Activated T-cell treated with anti-CD3 and anti-CD28 coated beads for 48 hours (primary cell): ENCODE measurements at regions not wholly inside any gene's neighbourhood (a gene's known extent, or its start where the extent isn't known, plus 50 kb on each side); places are given as distances from the start of the nearest gene placed in this dataset.
"Not testable (repeated sequence)": the region's sequence is repeated elsewhere in the genome, so short reads cannot be mapped to it uniquely, and the experiment has no call there.

Source experiments
- DNase-seq: peaks from one replicate; pipeline ENCODE4 v3.0.0-alpha.2; 2020; ENCODE audit warnings: low read depth

DNA sequence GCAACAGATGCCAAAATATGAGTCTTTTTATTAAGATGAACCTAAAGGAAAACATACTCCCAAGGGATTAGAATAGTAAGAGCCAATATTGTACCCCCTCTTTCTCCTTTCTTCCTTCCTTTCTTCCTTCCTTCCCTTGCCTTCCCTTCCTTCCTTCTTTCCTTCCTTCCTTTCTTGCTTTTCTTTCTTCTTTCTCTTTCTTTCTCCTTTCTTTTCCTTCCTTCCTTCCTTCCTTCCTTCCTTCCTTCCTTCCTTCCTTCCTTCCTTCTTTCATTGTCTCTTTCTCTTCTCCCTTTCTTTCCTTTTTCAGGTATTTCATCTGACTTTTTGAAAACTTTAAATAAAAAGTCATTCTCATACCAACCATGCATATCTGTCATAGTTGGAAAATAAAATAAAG is 892.5 kb downstream of the LRFN5 start:
- no peak for DNase-seq

DNA sequence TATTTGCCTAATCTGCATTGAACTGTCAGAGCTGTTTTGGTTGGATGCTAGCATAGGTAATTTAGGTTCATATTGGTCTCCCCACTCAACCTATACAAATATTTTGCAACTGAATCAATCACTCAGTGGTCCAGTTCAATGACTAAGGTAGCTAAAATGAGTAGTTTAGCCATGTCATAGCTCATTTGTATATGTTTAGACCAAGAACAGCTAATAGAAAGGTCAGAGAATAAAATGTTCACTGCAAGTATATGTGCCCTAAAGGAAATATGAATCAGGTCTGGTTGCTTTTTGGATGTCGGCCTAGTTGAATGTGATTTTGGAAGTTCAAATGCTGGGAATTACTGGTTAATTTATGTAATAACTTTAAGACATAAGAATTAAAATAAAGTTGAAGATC is 883.9 kb downstream of the LRFN5 start:
- no peak for DNase-seq

DNA sequence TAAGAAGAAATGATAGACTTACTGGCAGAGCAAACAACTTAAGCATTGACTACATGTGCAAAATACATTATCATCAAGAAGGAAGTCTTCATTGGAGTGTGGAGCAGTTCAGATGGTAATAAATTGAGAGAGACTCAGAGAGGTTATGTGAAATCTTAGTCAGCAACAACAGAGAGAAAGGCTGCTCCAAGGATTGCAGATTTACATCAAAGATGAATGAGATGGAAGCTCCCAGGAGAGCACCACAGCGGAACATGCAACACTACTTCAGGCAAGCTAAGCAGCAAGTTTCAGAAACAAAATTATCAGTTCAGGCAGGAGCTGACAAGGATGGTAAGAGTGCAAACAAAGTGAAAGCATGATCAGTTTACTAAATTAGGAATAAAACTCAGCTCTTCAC is 882.3 kb downstream of the LRFN5 start:
- DNase-seq = no peak

DNA sequence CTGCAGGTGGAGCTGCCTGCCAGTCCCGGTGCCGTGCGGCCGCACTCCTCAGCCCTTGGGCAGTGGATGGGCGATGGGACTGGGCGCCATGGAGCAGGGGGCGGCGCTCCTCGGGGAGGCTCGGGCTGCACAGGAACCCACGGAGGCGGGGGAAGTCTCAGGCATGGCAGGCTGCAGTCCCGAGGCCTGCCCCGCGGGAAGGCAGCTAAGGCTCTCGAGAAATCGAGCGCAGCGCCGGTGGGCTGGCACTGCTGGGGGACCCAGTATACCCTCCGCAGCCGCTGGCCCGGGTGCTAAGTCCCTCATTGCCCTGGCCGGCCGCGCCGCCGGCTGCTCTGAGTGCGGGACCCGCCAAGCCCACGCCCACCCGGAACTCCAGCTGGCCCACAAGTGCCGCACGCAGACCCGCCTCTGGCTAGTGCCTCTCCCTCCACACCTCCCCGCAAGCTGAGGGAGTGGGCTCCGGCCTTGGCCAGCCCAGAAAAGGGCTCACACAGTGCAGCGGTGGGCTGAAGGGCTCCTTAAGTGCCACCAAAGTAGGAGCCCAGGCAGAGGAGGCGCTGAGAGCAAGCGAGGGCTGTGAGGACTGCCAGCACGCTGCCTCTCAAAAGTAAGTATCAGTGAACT is 875.8 kb downstream of the LRFN5 start:
- not testable (repeated sequence) for DNase-seq

DNA sequence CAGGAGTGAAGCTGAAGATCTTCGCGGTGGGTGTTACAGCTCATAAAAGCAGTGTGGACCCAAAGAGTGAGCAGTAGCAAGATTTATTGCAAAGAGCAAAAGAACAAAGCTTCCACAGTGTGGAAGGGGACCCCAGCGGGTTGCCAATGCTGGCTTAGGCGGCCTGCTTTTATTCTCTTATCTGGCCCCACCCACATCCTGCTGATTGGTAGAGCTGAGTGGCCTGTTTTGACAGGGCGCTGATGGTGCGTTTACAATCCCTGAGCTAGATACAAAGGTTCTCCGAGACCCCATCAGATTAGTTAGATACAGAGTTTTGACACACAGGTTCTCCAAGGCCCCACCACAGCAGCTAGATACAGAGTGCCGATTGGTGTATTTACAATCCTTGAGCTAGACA is 875.0 kb downstream of the LRFN5 start:
- not testable (repeated sequence) for DNase-seq

DNA sequence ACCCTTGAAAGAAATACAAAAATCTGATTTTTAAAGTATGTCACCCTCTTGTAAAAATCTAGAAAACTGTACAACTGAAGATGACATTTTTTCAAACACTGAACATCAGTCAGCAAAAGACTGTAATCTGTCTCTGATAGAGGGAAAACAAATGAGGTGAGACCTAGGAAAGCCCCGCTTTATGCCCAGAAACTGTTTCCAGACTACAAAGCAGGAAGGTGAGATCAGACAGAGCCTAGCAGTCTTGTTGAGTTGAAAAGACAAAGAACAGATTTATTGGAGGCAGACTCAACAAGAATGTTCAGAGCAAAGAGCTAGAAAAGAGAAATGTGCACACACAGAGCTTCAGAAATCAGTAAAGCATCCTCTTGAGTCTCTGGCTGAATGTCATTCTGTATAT is 873.6 kb downstream of the LRFN5 start:
- no peak for DNase-seq

DNA sequence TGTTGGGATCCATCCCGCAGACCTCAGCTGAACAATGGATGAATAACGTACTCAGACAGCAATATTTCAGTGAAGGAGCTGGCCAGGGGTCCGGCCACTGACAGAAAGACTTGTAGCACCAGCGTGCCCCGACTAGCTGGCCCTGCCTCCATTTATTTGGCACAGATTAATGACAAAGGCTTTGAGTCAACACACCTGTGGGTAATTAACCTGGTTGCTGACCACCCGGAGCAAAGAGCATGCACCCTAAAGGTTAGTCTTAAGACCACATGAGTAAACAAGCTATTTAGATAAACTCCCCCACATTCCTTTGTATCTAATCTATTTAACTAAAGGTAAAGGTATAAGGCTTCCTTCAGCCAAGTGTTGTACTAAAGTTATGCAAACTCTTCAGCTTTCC is 868.6 kb downstream of the LRFN5 start:
- no peak for DNase-seq

DNA sequence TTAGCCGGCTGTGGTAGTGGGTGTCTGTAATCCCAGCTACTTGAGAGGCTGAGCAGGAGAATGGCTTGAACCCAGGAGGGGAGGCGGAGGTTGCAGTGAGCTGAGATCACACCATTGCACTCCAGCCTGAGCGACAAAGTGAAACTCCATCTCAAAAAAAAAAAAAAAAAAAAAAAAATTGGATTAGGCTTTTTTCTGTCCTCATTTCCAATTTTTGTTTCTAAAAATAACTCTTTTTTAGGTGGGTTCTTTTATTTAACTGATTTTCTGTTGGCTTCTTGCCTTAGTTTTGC is 863.7 kb downstream of the LRFN5 start:
- DNase-seq = no peak

DNA sequence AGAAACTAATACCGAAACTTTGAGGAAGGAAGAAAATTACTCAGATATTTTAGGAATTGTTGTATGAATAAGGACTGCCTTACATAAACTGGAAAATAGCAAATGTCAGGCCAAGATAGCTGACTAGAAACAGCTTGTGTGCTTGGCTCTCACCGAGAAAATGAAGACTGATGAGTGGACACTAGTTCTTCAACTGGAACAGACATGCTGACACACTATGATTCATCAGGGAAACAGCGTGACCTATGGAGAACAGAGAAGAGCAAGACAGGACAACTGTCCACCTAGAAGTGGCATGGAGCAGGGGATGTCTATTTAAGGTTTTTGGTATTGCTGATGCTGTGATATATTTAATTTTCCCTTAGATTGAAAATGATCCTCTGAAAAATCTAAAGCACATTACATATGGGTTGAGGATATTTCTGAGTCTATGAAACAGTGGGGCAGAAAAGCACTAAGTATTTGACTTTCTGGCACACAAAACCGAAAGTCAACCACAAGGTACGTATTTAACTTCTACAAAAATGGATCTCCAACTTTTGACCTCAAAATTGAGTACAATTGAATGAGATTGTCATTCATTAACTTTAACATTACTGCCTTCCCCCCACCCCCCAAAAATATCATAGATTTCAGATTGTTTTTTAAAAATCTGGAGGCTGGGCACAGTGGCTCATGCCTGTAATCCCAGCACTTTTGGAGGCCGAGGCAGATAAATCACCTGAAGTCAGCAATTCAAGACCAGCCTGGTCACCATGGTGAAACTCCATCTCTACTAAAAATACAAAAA is 863.2 kb downstream of the LRFN5 start:
- DNase-seq = no peak

DNA sequence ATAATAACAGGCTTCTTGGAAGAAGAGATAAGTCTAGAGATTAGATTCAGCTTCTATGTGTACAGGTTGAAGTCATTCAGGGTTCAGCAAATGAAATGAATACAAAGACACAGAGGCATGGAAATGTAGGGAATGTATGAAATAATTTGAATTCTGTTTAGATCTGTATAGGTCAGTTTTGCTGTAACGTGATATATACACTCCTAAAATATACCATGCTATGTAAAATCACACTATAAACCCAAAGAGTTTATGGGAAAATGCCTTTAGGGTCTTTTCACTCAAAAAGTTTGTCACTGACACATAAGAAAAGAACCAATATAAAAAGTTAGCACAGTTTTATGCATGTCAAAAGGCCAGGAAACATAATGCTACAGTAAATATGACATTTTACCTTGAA is 854.0 kb downstream of the LRFN5 start:
- no peak for DNase-seq

DNA sequence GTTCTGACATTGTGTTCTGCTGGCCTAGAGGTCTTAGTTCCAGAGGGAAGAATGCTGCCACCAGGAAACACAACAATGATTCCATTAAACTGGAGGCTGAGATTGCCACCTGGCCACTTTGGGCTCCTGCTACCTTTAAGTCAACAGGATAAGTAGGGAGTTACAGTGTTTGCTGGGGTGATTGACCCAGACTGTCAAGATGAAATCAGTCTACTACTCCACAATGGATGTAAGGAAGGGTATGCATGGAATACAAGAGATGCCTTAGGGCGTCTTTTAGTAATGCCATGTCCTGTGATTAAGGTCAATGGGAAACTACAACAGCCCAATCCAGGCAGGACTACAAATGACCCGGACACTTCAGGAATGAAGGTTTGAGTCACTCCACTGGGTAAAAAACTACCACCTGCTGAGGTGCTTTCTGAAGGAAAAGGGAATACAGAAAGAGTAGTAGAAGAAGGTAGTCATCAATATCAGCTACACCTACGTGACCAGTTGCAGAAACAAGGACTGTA is 852.6 kb downstream of the LRFN5 start:
- DNase-seq = no peak

DNA sequence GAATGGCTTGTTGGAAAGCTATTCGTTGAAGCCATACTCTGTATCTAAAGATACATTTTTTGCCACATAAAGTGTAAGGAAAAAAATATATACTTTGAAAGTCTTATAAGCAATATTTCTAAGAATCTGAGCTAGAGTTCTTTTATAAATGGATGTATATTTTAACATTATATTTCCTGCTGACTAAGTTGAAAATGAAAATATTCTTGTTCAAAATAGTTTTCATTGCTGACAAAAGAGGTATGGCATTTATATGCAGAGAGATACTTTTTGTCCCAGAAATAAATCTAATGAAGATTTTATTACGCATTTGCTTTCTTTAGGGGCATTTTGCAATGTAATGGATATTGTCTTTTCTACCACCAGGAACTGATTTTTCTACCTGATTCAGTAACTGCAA is 834.9 kb downstream of the LRFN5 start:
- DNase-seq = no peak

DNA sequence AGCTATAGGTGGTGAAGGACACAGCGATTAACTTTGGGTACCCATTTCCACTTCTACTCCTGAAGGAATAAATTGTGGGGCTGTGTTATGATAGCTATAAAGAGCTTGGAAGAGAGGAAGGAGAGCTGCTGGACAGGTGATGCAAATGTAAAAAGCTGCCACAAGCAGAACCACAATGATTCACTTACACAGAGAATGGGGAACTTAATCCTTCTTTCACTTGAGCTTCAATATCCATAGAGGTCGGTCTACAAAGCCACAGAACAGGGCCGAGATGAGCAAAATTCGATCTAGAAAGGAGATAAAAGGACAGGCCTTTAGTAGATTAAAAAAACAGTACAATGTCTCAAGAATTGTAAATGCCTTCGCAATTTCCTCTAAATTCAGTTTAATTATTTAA is 831.1 kb downstream of the LRFN5 start:
- no peak for DNase-seq

DNA sequence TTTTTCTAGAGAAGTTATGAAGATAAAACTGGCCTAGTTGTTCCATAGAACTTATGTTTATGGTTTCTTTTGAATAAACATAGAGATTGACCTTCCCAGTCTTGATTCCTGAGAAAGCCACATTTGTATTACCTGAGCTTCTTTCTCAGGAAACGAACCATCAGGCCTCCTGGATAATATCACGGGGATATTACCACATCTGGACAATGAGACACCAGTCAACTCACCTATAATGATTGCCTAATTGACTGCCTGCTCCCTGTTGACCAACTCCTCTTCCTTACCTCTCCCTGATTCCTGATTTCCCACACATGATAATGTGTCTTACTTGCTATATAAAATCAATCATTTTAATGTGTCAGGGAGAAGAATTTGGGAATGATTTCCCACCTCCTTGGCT is 822.7 kb downstream of the LRFN5 start:
- DNase-seq = no peak

DNA sequence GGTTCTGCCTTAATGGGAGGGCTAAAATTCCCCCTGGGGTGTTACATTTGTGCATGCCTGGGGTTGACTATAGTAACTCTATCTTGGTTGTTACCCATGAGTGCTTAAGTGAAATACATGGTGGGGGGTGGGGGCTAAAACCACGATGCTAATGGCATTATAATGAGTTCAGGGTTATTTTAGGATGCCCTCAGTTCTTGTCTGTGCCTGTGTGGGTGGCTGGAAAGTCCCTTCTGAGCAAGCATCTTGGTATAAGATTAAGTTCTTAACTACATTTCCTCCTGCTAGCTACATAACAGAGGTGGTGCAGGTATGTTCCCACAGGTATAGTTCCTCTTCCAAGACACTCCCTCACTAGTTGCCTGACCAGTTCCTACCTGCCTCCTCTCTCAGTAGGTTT is 822.3 kb downstream of the LRFN5 start:
- DNase-seq = no peak

DNA sequence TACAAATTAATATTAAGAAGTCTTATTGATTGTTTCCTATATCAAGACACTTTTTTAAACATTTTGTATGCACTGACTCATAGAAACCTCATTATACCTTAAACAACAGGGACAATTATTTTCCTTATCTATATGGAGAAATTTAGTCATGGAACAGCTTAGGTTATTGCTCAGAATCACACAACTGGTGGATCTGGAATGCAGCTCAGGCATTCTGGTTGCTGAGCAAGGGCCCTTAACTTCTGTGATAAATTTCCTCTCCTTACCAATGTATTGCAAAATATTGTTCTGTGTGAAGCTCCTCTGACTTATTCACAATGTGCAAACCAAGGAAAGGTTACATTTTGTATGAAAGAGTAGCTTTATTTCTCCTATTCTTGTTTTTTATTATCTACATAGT is 817.8 kb downstream of the LRFN5 start:
- no peak for DNase-seq

DNA sequence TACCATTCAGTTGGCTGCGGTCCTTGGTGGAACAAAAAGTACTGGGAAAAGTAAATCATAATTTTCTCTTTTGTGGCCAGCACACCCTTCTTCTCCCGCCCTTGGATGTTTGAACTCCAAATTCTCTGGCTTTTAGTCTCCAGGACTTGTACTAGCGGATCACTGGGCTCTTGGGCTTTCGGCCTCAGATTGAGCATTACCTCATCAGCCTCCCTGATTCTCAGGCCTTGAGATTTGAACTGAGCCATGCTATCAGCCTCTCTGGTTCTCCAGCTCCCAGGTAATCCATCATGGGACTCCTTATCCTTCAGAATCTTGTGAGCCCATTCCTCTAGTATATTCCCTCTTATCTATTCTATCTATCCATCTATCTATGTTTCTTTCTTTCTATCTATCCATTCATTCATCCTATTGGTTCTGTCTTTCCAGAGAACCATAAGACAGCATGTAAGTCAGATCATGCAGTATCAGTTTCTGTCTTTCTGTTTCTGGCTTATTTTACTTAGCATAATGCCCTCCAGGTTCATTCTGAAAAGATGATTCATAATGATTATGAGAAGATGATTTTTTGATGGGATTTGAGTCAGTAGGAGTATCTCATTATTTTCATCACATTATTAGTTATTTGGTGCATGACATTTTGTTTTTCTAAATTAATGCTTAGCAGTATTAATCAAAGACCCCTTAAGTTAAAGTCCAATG is 814.9 kb downstream of the LRFN5 start:
- no peak for DNase-seq

DNA sequence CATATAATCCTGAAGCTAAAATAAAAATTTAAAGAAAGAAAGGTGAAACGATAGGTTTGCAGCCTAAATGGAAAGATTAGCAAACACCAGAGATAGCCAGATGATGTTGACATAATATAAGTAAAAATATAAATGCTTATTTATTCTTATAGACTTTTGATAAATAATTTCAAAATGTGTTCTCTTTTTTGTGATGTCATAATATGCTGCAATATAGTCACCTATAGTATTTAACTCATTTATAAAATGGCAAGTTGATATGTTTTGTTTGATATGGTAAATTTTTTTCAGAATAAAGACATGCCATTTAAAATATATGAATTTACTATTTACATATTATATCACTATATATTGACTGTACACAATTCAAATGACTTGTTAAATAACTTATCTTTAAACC is 813.4 kb downstream of the LRFN5 start:
- DNase-seq = no peak

DNA sequence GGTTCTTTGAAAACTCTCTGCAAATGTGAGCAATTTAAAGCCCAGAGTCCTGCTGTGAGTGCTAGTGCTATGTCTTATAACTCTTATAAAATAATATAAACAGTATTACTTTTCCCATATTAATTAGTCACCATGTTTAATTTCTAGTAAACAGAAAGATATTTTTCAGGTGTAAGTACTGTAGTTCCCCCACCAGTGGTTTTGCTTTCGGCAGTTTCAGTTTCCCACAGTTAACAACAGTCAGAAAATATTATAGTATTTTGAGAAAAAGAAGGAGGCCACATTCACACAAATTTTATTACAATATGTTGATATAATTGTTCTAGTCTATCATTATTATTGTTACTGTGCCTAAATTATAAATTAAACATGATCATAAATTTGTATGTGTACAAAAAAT is 800.5 kb downstream of the LRFN5 start:
- DNase-seq = no peak

DNA sequence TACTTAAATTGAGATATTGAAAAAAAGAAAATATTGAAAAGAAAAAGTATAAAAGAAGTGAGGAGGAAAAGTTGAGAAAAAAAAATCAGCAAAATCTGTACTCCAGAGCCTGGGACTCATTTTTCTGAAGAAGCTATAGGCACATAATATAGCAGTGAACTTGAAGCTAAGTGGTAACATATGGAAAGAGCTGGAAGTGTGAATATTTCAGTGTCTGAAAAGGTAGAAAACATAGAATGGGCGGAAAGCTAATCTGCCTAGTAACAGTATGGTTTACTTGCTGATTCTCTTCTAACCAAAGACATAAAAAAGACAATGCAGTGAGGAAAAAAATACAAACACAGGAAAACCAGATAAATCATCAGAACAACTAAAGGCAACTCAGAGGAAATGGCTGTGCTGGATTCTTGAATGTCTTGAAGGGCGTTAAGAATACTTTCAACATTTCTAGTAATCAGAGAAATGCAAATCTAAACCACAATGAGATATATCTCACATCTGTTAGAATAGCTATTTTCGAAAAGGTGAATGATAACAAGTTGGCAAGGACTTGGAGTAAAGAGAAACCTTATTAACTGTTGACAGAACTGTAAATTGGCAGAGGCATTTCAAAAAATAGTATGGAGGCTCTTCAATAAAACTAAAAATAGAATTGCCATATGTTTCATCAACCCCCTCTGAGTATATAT is 784.6 kb downstream of the LRFN5 start:
- DNase-seq = no peak

DNA sequence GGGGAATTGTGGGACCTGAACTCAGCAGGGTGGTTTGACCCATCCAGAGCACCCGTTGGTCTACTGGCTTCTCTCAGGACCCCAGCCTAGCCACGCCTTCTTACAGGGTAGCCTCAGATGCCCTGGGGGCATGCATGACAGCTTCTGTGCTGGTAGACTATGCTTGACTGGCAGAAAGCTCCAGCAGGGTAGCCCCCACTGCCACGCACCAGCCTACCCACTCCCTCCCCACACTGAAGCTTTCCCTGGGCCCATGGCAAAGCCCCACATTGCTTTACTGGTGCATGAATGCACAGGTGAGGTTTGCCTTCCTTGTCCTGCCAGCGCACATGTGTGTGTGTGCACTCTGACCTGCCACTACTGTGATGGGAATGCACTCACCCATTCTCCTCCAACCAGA is 772.2 kb downstream of the LRFN5 start:
- no peak for DNase-seq

DNA sequence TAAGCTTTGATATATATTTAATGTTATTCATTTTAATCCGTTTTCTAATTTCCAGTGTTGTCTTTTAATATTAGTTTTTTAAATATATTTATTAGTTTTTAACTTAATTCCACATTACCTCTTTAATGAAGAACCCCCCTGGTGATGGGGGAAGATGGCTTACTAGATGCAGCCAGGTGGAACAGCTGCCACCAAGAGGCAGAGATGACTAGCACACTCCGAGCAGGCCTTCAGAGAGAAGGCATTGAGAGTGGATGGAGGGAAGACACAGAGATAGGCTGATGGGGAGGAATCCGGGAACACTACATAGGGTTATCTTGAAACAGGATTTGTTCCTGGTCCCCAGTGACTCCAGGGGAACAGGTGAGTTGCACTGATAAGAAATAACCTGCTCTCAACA is 771.6 kb downstream of the LRFN5 start:
- DNase-seq = no peak

DNA sequence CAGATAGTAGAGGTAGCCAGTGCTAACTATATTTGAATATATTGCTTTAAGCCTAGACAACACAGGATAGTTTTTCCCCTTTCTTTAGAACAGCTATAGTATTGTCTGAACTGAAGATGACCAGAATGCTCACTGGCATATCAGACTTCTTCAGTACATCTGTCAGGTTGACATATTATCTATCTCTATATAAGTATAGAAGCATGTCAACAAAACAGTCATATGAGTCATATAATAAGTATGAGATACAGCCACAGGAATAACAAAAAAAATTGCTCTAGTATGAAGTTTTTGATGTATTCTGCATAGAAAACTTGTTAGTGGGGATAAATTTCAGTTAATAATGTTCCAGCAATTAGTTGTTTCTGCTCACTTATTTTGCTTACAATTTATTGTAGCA is 767.7 kb downstream of the LRFN5 start:
- DNase-seq = no peak
